HG02870 (cell line): ENCODE measurements at regions not wholly inside any gene's neighbourhood (a gene's known extent, or its start where the extent isn't known, plus 50 kb on each side); places are given as distances from the start of the nearest gene placed in this dataset.

ENCODE experiments used
- ATAC-seq: cut with Tn5 transposase; IDR thresholded peaks from one replicate; pipeline ENCODE4 v1.9.1; 2021; ENCODE audit warnings: mild to moderate bottlenecking, moderate library complexity; ENCODE audit not compliant: unreplicated experiment

DNA sequence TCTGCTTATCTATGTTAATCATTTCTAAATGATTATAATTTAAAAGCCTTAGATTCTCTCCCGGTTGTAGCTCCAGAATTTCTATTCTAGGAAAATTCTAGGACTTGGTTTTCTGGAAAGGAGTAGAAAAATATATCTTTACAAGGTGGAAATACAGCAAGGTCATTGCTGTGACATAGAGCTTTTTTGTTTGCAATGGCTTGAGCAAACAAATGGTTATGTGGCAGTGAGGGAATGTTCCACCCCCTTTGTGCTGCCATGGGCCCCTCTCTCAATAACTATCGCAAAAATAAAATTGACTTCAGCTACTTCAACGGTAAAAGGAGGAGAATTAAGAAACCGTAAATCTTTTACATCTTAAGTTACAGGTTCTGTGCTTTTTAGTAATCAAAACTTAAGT is 517.1 kb downstream of the EPHA3 start:
- ATAC-seq, result no peak

DNA sequence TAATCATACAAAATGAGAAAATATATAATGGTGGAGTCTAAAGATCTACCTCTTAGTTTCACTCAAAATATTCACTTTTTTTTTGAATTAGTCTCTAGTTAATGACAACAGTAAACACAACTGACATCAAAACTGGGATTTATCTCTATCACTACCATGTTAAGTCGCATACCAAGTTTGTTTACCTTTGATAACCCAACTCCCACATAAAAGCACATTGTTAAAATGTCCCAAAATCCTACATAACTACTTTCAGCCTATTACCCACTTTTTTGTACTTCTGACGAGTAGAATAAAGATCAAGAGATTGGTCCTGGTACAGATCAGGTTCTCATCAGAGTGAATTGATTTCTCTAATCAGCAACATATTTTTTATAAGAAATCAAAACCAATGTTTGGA is 518.5 kb downstream of the EPHA3 start:
- ATAC-seq, result no peak

DNA sequence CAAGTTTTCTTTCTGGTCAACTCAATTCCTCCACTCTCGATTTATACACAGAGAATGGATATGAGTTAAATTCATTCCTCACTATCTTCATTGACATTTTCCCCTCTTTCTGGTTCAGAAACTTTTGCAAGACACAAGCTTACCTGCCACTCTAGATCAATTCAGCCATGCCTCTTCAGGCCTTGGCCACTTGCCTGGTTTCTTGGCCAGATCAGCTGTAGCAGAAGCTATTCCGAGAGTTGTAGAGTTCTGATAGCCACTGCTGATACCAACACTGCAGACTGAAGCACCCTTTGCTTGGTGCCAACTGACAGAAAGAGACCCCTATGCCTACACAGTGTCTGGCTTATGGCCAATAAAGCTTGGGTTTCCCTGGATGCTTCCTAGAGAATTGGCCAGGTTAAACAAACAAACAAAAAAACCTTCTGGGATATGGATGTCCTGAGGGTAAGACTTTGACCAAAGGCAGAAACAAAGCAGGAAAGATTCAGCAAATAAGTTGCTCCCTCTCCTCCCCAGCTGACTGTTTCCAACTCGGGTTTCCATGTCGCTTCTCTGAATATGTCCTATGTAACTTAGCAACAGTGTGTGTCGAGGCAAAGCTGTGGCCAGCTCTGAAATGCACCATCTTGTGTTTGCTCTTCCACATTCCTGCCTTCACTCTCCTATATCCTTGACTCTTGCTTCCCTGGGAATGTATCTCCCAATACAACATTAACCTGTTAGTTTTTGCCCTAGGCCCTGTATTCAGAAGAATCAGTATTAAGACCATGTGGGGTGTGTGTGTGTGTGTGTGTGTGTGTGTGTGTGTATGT is 521.6 kb downstream of the EPHA3 start:
- no peak for ATAC-seq

DNA sequence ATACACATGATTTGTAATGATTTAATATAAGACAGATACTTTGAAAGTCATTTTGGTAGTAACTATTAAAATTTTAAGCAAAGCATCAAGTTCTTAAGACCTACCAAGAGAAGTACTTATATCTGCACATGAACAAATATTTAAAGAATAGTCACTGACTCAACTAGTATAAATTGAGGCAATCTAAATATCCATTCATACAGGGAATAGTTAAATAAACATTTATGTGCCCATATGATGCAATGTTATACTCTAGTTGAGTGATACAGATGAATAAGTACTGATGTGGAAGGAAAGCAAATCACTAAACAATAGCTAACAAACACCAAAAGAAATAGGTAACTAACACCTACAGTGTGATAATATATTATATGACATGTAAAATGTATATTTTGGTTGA is 527.7 kb downstream of the EPHA3 start:
- ATAC-seq, result no peak

DNA sequence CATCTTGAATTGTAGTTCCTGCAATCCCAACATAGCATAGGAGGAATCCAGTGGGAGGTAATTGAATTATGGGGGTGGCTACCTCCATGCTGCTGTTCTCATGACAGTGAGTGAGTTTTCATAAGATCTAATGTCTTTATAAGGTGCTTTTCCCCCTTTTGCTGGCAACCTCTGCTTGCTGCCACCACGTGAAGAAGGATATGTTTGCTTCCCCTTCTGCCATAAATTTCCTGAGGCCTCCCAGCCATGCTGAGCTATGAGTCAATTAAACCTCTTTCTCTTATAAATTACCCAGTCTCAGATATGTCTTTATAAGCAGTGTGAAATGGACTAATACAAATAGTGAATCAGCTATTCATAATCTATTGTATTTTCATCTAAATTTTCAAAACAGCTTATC is 537.3 kb downstream of the EPHA3 start:
- no peak for ATAC-seq

DNA sequence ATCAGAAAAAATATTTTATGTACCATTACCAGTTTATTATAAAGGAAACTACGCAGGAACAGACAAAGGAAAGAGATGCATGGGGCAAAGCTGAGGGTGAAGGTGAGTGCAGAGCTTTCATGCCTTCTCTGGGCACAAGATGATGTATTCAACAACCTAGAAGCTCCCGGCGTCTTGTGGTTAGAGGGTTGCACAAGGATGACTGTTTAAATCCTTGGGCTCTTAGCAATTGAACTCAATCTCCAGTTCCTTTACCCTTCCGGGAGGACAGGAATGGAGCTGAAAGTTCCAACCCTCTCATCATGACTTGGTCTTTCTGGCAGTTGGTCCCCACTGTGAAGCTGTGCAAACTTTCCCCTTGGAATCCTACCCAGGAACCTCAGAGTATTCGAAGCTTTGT is 542.0 kb downstream of the EPHA3 start:
- ATAC-seq, result no peak

DNA sequence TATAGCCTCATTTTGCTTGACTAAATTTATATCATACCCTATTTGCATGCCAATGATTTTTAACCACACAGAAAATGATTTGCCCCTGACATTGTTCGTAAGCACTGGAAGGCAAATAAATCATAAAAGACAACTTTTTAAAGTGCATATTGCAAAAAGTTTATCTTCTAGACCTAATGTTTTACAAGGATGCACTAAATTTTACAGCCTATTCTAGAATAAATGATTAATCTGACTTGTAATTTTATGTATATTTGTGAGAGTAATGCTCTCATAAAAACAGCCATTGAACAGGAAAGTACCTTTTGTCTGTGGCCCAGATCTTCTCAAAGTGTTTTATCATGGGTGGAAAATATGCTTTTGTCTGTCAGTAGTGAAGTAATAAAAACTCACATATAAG is 546.6 kb downstream of the EPHA3 start:
- no peak for ATAC-seq

DNA sequence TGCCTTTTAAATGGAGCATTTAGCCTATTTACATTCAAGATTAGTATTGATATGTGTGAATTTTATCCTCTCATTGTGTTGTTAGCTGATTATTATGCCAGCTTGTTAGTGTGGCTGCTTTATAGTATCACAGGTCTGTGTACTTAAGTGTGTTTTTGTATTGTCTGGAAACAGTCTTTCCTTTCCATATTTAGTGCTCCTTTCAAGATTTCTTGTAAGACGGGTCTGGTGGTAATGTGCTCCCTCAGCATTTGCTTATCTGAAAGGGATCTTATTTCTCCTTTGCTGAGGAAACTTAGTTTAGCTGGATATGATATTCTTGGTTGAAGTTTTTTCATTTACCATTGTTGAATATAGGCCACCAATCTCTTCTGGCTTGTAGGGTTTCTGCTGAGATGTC is 549.0 kb downstream of the EPHA3 start:
- ATAC-seq, result no peak

DNA sequence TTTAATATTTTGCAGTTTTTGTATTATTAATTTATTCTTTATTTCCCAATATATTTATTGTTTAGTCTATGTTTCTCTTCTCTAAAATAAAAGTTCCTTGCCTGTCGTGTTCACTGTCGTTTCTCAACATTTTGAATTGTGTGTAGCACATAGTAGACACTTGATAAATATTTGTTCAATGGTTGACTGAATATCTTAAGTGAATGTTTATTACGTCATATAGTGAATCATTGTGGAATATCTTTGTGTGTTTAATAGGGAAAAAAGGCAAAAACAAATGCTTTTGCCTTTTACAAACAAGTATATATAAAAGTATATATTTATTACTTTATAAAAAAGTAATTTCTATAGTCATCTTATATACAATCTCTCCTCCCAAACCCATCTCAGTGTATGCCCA is 572.3 kb downstream of the EPHA3 start:
- no peak for ATAC-seq

DNA sequence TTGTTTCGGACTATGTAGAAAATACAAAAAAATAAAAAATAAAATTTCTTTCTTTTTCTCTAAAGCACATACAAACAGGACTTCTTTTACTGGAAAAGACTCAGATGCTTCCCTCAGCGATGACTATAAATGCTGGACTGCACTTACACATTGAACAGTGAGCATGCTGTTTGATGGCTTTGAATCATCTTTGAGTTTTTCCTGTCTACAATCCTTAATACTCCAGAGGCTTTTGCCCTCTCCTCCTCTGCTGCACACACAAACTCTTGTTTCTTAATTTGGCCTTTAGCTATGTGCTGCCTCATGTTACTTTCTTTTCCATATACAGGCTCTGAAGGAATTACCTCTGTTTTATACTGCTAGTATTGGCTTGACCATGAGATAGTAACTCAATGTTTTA is 575.1 kb downstream of the EPHA3 start:
- ATAC-seq, result no peak

DNA sequence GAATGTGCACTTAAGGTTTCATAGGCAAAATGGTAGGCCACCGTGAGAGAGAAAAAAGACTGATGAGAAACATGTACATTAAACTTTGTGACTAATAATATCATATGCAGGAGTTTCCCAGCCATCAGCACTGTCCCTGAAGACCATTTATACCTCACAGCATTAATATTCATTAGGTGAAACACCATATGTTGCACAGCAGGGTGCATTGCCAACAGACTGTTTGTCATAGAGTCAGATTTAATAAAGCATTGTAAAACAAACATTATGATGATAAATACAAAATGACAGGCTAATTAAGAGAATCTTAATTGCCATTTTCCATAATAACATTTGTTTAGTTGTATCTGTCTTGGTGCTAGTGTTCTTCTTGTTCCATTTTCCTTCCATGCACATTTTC is 578.3 kb downstream of the EPHA3 start:
- ATAC-seq, result no peak

DNA sequence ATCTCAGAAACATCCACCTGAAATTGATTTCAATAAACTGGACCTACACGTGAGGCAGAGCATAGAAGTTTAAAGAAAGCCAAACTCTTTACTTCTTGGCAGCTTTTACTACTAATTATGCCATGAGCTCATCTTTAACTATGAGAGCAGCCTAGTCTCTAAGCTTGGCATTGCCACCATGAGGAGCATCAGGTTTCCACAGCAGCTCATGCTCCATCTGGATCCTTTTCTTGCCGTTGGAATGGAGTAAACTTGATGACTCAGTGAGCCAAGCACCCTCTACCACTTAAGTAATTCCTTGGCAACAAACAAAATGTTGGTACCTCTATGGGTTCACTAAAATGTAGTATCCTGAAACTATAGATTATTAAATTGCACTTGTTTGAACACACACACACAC is 583.2 kb downstream of the EPHA3 start:
- no peak for ATAC-seq

DNA sequence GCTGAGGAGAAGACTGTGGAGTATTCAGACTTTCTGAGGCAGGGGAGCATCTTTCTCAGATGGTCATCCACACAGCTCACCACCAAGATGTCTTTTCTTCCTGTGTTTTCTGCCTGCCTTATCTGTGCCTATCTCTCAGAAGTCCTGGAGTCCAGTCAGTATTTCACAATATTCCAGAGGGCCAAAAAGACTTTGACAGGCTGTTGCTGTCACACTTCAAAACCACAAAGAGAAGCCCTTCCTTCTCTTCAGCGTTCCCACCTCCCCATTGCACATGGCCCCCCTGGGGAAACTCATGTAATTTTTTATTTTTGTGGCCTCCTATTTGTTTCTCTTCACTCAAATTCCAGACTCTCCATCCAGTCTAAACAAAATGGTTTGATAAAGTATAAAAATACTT is 585.2 kb downstream of the EPHA3 start:
- no peak for ATAC-seq

DNA sequence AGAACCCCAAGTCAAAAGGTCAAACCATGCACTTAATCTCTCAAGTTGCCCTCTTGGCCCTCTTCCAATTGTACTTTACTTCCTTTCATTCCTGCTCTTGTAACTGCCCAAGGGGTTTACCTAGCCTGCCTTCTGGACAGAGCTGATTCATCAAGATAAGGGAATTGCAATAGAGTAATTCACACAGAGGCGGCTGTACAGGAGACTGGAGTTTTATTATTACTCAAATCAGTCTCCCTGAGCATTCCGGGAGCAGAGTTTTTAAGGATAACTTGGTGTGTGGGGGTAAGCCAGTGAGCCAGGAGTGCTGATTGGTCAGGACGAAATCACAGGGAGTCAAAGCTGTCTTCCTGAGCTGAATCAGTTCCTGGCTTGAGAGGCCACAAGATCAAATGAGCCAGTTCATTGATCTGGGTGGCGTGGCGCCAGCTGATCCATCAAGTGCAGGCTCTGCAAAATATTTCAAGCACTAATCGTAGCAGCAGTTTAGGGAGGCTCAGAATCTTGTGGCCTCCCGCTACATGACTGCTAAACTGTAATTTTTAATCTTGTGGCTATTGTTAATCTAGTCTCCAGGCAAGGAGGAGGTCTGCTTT is 590.0 kb downstream of the EPHA3 start:
- no peak for ATAC-seq

DNA sequence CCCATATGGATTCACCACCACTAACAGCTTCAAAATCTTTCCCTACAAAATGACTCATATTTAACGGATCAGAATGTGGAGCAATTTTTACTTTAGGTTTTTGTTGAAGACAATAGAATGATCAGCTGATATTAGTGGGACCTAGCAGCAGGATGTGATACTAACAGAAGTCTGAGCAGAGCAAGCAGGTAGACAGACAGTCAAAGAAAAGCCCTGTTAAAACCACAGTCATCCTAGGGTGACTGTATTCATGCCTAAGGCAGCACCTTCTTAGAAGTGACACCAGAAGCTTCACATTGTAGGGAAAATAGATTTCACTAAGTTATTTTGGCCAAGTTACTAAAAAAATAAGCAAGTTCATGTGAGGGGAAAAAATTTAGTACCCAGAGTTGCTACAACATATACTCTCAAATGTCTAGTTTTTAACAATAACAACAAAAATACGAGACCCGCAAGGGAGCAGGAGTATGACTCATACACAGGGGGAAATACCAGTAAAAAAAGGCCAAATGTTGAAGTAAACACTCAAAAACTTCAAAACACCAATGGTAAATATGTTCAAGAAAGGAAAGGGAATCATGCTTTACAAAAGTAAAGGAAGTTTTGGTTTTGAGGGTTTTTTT is 590.9 kb downstream of the EPHA3 start:
- ATAC-seq, result no peak

DNA sequence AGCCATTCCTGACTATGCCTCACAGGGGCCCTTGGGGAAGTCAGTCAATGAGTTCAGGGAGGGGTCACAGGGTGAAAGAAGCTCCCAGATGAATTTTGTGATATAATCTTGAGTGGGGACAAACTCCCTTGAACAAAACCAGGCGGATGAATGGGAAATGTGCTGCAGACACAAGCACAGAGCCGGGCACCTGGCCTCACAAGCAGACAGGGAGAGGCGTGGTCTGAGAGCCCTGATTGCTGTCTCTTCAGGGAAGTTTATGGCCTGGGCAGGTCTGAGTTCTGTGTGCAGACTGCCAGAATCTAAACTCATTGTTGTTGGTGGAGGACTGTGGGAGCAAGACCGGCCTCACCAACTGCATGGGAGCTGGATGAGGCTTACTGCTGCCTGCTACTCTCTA is 591.8 kb downstream of the EPHA3 start:
- ATAC-seq, result no peak

DNA sequence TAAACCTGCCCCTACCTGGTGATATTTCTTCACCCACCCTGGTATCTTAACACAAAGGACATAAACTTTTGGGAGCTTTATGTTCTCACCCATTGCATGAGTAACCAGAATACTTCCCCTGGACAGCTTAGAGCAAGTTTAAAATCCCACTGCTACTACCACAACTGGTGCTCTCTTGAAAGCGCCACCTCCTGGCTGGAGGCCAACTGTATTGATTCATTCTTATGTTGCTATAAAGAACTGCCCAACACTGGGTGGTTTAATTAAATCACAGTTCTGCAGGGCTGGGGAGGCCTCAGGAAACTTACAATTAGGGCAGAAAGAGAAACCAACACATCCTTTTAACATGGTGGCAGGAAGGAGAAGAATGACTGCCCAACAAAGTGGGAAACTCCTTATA is 592.4 kb downstream of the EPHA3 start:
- no peak for ATAC-seq

DNA sequence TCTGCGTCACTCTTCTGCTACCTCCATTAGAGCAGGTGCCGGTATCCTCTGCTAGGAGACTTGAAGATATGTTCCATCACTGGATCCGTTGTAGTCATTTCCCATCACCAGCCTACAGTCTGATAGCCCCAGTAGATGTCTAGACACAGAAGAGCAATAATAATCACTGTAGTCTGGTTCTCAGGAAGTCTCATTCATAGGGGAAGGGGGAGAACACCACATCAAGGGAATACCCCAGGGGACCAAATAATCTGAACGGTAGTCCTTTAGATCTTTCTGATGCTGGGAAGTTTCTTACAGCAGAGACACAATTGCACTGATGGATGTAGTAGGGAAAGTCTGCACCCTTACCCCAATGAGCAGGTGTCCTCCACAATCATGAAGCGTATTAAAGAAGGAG is 595.0 kb downstream of the EPHA3 start:
- no peak for ATAC-seq

DNA sequence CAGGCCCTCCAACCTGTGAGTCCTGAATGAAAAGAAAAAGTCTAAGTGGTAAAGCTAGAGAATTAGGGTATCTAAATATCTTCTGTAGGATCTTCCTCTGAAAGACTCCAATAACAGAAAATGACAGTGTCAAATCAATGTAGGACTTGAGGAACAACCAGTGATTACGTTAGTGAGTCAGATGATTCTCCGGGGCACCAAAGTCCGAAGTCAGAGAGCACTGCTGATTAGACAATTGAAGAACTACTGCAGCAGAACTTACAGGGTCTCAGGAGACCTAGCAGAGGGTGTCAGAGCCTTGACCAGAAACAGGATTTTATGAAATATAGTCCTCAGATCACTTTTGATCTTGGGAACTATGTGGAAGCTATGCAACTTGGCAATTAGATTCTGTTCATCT is 605.8 kb downstream of the EPHA3 start:
- ATAC-seq, result no peak

DNA sequence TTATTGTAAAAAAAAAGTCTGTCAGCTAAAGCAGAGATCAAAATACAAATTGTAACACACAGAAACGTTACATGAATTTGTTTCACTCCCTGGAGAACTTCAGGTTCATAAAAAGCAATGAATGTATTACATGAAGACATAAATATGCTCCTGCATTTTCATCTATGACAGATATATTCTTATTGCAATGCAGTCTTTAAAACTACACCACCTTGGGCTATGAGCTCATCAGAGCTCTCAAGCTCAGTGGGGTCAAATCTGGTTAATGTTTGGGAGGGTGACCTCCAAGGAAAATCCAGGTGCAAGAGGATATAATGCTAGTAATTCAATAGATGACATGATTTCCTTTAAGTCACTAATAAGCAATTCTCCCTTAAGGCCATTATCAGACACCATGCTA is 606.8 kb downstream of the EPHA3 start:
- ATAC-seq, result no peak

DNA sequence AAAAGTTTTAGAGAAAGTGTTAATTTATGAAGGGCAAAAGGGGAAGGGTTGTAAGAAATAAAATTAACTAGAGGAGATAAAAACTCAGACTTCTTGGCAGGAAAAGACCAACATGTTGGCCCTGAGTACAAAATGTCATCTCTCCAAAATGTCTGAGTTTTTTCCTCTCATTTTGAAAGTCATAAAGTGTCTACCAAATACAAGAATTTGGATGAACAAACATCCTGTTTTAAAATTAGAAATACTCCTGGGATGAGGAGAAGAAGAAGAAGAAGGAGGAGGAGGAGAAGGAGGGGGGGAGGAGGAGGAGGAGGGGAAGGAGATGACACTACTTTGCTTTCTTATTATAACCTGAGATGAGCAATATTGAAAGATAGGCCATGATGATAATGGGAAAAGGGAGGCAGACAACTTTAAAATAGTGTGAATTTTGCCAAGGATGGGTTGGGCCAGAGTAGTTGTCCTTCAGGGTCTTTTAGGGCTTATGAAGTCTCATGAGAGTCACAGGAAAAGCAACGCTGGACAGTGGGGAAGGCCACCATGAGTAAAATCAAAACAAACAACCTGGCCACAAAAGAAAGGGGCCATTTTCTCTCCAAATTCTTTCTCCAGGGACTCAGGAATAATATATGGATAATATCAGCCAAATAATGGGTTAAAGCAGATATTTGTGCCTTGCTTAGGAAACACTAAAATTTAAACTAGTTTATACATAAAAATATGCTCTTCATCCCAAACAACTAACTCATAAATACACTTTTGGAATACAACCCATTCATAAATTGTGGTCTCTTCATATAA is 632.9 kb downstream of the EPHA3 start:
- no peak for ATAC-seq

DNA sequence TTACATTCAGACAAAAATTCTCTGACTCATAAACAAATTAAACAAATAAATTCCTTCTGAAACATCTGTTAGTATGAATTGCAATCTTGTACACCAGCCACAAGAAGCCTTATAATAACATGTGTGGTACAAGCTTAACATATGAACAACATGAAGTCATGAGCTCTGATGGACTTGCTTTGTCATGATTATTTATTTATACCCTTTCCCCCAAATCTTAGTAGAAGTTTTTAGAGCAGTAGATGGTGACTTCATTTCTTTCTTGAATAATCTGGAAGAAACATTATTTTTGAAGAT is 633.4 kb downstream of the EPHA3 start:
- ATAC-seq, result no peak
